K562 (cell line): ENCODE measurements at regions not wholly inside any gene's neighbourhood (a gene's known extent, or its start where the extent isn't known, plus 50 kb on each side); places are given as distances from the start of the nearest gene placed in this dataset.

Experiments used
- ATAC-seq: fragments of 200-7000 bp; cut with Tn5 transposase; 3 replicates; pipeline ENCODE4 v1.9.1; 2020; ENCODE audit warnings: moderate library complexity
- BruUV-seq: library from RNA; stranded (reverse); fragments of 400-500 nt; replicated peaks from 2 replicates; lab custom pipeline; 2021; lab: Mats Ljungman, UMichigan
- CTCF ChIA-PET: fragments of 300-600 bp; formaldehyde crosslinking; extraction: SDS; loops from one replicate; lab custom pipeline; 2021; ENCODE audit warnings: low intra/inter-chr PET ratio; lab: Yijun Ruan, JAX
- POLR2A ChIA-PET: fragments of 300-600, 350-650 bp; sonication (Branson Sonifier 250); formaldehyde crosslinking; extraction: SDS; loops from one replicate; lab custom pipeline; 2021; ENCODE audit warnings: antibody characterized with exemption, inconsistent platforms; lab: Yijun Ruan, JAX
- DNase-seq, 4 experiments: peaks; one replicate each; pipeline versions ENCODE4 v3.0.0 to v3.0.0-alpha.2; 2011 to 2018; ENCODE audit warnings: low spot score in 3 of 4, mixed read lengths in 3 of 4; ENCODE audit errors: extremely low read depth in 1 of 4
- FAIRE-seq: peaks from 2 replicates; lab custom pipeline; 2011; peaks lifted over from hg19 to GRCh38; lab: Jason Lieb, UNC
- H2AFZ ChIP-seq: 2 replicates; pipeline ENCODE4 v1.6.0; 2011; ENCODE audit warnings: low read depth, low read length, control low read depth, inconsistent platforms
- H3K27ac ChIP-seq: fragments of 200-600 bp; 3 replicates; pipeline ENCODE4 v1.8.0; 2011; ENCODE audit warnings: low read depth, mild to moderate bottlenecking, control low read depth, inconsistent platforms, low read length, moderate library complexity, mixed read lengths; ENCODE audit errors: extremely low read depth
- H3K27me3 ChIP-seq, 2 experiments: fragments of 300-600 bp in 1 of 2; 2 replicates in 1 of 2; 3 replicates in 1 of 2; pipeline versions ENCODE4 v1.6.0 to v1.8.0; 2011; ENCODE audit warnings: inconsistent platforms in 2 of 2, low read length in 2 of 2, mild to moderate bottlenecking in 1 of 2, mixed read lengths in 1 of 2, moderate library complexity in 1 of 2; ENCODE audit not compliant: control insufficient read depth in 2 of 2, insufficient read depth in 2 of 2
- H3K36me3 ChIP-seq: fragments of 300-600 bp; 3 replicates; pipeline ENCODE4 v1.8.0; 2011; ENCODE audit warnings: mild to moderate bottlenecking, low read length, inconsistent platforms; ENCODE audit not compliant: control insufficient read depth, insufficient read depth
- H3K4me1 ChIP-seq, 2 experiments: fragments of 200-600 bp in 1 of 2; replicated peaks in 1 of 2; 2 replicates in 1 of 2; 3 replicates in 1 of 2; pipeline versions ENCODE4 v1.5.1 to v1.8.0; 2011; ENCODE audit warnings: inconsistent platforms in 2 of 2, low read length in 2 of 2, mild to moderate bottlenecking in 1 of 2, mixed read lengths in 1 of 2, moderate library complexity in 1 of 2; ENCODE audit not compliant: control insufficient read depth in 2 of 2, insufficient read depth in 2 of 2
- H3K4me2 ChIP-seq: 2 replicates; pipeline ENCODE4 v1.6.1; 2011; ENCODE audit warnings: low read length, control low read depth, inconsistent platforms, mixed read lengths; ENCODE audit not compliant: insufficient read depth
- H3K4me3 ChIP-seq: fragments of 200-600 bp; sonication (generic), shearing (Covaris generic); 2 replicates; pipeline ENCODE4 v1.5.1; 2016; ENCODE audit warnings: control low read depth, inconsistent platforms
- H3K79me2 ChIP-seq: fragments of 200-600 bp; 3 replicates; pipeline ENCODE4 v1.8.0; 2011; ENCODE audit warnings: low read length, inconsistent platforms; ENCODE audit not compliant: control insufficient read depth, insufficient read depth
- H3K9ac ChIP-seq, 2 experiments: 2 replicates each; pipeline versions ENCODE4 v1.6.0 to v1.6.1; 2011; ENCODE audit warnings: low read depth in 2 of 2, low read length in 2 of 2, control low read depth in 1 of 2, inconsistent platforms in 1 of 2, mild to moderate bottlenecking in 1 of 2, mixed read lengths in 1 of 2; ENCODE audit not compliant: insufficient read depth in 1 of 2
- H3K9me1 ChIP-seq: one replicate; pipeline ENCODE4 v1.6.0; 2011; ENCODE audit warnings: inconsistent platforms, mild to moderate bottlenecking, low read length, moderate library complexity; ENCODE audit not compliant: control insufficient read depth, insufficient read depth
- H3K9me3 ChIP-seq: replicated peaks from 2 replicates; pipeline ENCODE4 v1.5.1; 2011; ENCODE audit warnings: low read depth, low read length, inconsistent platforms; ENCODE audit not compliant: control insufficient read depth, insufficient read depth
- H4K20me1 ChIP-seq: replicated peaks from 2 replicates; pipeline ENCODE4 v1.6.1; 2011; ENCODE audit warnings: low read length, inconsistent platforms, mixed read lengths; ENCODE audit not compliant: control insufficient read depth, insufficient read depth
- BMI1 ChIP-seq: fragments of 150-350 bp; IDR thresholded peaks from 2 replicates; pipeline ENCODE4 v1.6.1; 2014; ENCODE audit warnings: low read length
- CEBPG ChIP-seq, 3 experiments: fragments of 200-800 bp in 1 of 3; sonication (Bioruptor generic) in 1 of 3; sonication (generic) in 1 of 3; formaldehyde crosslinking in 1 of 3; IDR thresholded peaks in 2 of 3; conservative IDR thresholded peaks in 1 of 3; 2 replicates each; pipeline versions ENCODE4 v1.6.1 to v1.8.0; 2016 to 2022; ENCODE audit warnings: missing compliant biosample characterization in 2 of 3, missing genetic modification characterization in 2 of 3, mild to moderate bottlenecking in 1 of 3, missing genetic modification reagents in 1 of 3
- E4F1 ChIP-seq: fragments of 250-450 bp; sonication (Bioruptor Pico); IDR thresholded peaks from 2 replicates; pipeline ENCODE4 v1.5.0; 2021; ENCODE audit warnings: mild to moderate bottlenecking, borderline replicate concordance
- FOXK2 ChIP-seq, 2 experiments: fragments of 450-650 bp; IDR thresholded peaks in 1 of 2; conservative IDR thresholded peaks in 1 of 2; 2 replicates each; pipeline ENCODE4 v1.6.1; 2016; ENCODE audit warnings: low read depth in 2 of 2, mild to moderate bottlenecking in 1 of 2
- HMGN3 ChIP-seq: IDR thresholded peaks from 2 replicates; pipeline ENCODE4 v1.6.1; 2011; ENCODE audit warnings: borderline replicate concordance, low read depth, mild to moderate bottlenecking, mixed read lengths, low read length; ENCODE audit not compliant: insufficient read length; ENCODE audit errors: extremely low read depth
- IRF2 ChIP-seq: sonication (generic); formaldehyde crosslinking; IDR thresholded peaks from 2 replicates; pipeline ENCODE4 v1.8.1; 2022; ENCODE audit warnings: mild to moderate bottlenecking, missing genetic modification reagents
- MCM5 ChIP-seq: fragments of 450-650 bp; IDR thresholded peaks from 2 replicates; pipeline ENCODE4 v1.6.1; 2016; ENCODE audit warnings: low read depth
- NFRKB ChIP-seq: fragments of 450-650 bp; IDR thresholded peaks from 2 replicates; pipeline ENCODE4 v1.6.1; 2016; ENCODE audit warnings: low read depth
- RBFOX2 ChIP-seq: fragments of 200-400 bp; formaldehyde crosslinking; IDR thresholded peaks from 2 replicates; pipeline ENCODE4 v1.6.1; 2017; ENCODE audit warnings: low read depth, mild to moderate bottlenecking, low read length, moderate library complexity
- SRSF1 ChIP-seq: fragments of 200-400 bp; formaldehyde crosslinking; IDR thresholded peaks from 2 replicates; pipeline ENCODE4 v1.6.1; 2017; ENCODE audit warnings: mild to moderate bottlenecking, low read depth, low read length, moderate library complexity
- TCF15 ChIP-seq: fragments of 250-450 bp; sonication (Bioruptor Pico); IDR thresholded peaks from 2 replicates; pipeline ENCODE4 v1.8.0; 2022; ENCODE audit warnings: moderate library complexity, mild to moderate bottlenecking, inconsistent platforms
- ZBTB34 ChIP-seq: fragments of 250-450 bp; sonication (Bioruptor Pico); IDR thresholded peaks from 2 replicates; pipeline ENCODE4 v1.8.0; 2021; ENCODE audit warnings: mild to moderate bottlenecking, moderate library complexity
- ZNF184 ChIP-seq: sonication (generic); formaldehyde crosslinking; IDR thresholded peaks from 2 replicates; pipeline ENCODE4 v1.5.0; 2020; ENCODE audit warnings: missing genetic modification reagents
- ZNF232 ChIP-seq: sonication (generic); formaldehyde crosslinking; IDR thresholded peaks from 2 replicates; pipeline ENCODE4 v1.8.0; 2022; ENCODE audit warnings: mild to moderate bottlenecking, missing genetic modification reagents
- ZNF511 ChIP-seq: sonication (generic); formaldehyde crosslinking; IDR thresholded peaks from 2 replicates; pipeline ENCODE4 v1.8.0; 2022; ENCODE audit warnings: mild to moderate bottlenecking, missing genetic modification reagents
- in situ Hi-C: fragments of 300-500 bp; cut with MboI; formaldehyde crosslinking; loops from 4 replicates; pipeline ENCODE4 v1.15.0; 2018; ENCODE audit warnings: inconsistent platforms, mixed read lengths
- intact Hi-C: fragments of 100-400 bp; cut with micrococcal nuclease; formaldehyde crosslinking; loops from 2 replicates; pipeline ENCODE4 v1.14.2; 2022
- TF ChIP-seq, protein P1 (sequence below): fragments of 450-650 bp; IDR thresholded peaks from 2 replicates; pipeline ENCODE4 v1.6.1; 2018; ENCODE audit warnings: mild to moderate bottlenecking, low read depth; ENCODE audit not compliant: partially characterized antibody

- TF ChIP-seq NFRKB (no peak), CEBPG (CRISPR knock-in tag; IDR thresholded peaks at IDR 0.05) (no peak), CEBPG (tag; conservative IDR thresholded peaks at IDR 0.05 in 1 of 2, IDR thresholded peaks at IDR 0.05 in 1 of 2) (no peak), ZNF232 (no peak), SRSF1 (no peak), IRF2 (no peak), ZNF511 (CRISPR knock-in tag) (no peak)
These were observed 216.3 kb downstream of the SLITRK6 start (continued) for GRCh38 chr13:85582890-85583289.

DNA sequence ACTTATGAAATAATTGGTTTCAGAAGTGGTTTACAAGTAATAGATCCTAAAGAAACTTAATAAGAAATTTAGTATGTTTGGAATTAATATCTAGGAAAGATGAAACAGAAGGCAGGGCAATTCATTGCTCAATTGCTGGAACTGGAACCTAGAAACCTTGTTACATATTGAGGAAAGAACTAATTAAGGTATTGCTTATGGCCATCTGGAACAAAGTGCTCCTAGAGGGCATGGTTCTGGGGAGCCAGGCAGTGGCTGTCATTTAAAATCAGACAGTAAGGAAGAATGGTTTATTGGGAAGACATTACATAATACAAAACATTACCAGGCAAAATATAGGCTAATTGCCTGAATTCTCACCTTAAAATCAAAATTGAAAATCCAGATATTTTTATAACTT lies 224.1 kb downstream of the SLITRK6 start:
- Histone ChIP-seq H3K4me2 (no peak overlapping the region), H3K9me1 (no peaks in the 10 kb centered on the region), H3K79me2 (no peaks in the 10 kb centered on the region), H3K9ac (no peak overlapping the region), H3K4me1 (no peaks in the 10 kb centered on the region), H3K36me3 (no peaks in the 10 kb centered on the region), H2AFZ (no peak overlapping the region), H3K27me3 (no peaks in the 10 kb centered on the region), H3K4me3 (no peak overlapping the region), H4K20me1 (no peaks in the 10 kb centered on the region), H3K27ac (no peak overlapping the region), H3K9me3 (no peaks in the 10 kb centered on the region)
- BruUV-seq = no TSS peak
- no peak for DNase-seq
- ChIA-PET POLR2A (no interaction called here), CTCF (no interaction called here)
- in situ Hi-C loops = no loop called here
- ATAC-seq = no peak
- no peak for FAIRE-seq
- intact Hi-C loops = no loop called here
- no peak for TF ChIP-seq FOXK2 (conservative IDR thresholded peaks at IDR 0.05 in 1 of 2, IDR thresholded peaks at IDR 0.05 in 1 of 2; ENCODE audit: low read depth in 2 of 2)
- TF ChIP-seq HMGN3 = no peak
- no peak for TF ChIP-seq TCF15
- TF ChIP-seq BMI1 = no peak
- no peak for TF ChIP-seq E4F1
- no peak for TF ChIP-seq RBFOX2
- TF ChIP-seq, protein P1, sequence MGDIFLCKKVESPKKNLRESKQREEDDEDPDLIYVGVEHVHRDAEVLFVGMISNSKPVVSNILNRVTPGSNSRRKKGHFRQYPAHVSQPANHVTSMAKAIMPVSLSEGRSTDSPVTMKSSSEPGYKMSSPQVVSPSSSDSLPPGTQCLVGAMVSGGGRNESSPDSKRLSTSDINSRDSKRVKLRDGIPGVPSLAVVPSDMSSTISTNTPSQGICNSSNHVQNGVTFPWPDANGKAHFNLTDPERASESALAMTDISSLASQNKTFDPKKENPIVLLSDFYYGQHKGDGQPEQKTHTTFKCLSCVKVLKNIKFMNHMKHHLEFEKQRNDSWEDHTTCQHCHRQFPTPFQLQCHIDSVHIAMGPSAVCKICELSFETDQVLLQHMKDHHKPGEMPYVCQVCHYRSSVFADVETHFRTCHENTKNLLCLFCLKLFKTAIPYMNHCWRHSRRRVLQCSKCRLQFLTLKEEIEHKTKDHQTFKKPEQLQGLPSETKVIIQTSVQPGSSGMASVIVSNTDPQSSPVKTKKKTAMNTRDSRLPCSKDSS = no peak
- no peak for TF ChIP-seq MCM5
- TF ChIP-seq ZNF184 (CRISPR knock-in tag) = no peak
- TF ChIP-seq ZBTB34 (CRISPR knock-in tag) = no peak
